ENCODE measurements at regions not wholly inside any gene's neighbourhood (a gene's known extent, or its start where the extent isn't known, plus 50 kb on each side); places are given as distances from the start of the nearest gene placed in this dataset.

GRCh38 chr5:82620957-82621600 lies 342.9 kb upstream of the RPS23 start:
- Mint-ChIP-seq H3K4me3 (ENCODE audit: low read depth) (no peak overlapping the region), H3K27ac (no peak overlapping the region), H3K9me3 (peaks cover 4% of the 10 kb centered on the region), H3K4me1 (ENCODE audit: low read depth) (peaks cover 16% of the 10 kb centered on the region), H3K36me3 (ENCODE audit: low read depth) (no peaks in the 10 kb centered on the region), H3K27me3 (ENCODE audit: low read depth) (no peaks in the 10 kb centered on the region)
- DNase-seq (ENCODE audit: low spot score) = no peak
- intact Hi-C loops (cut with micrococcal nuclease) = no loop called here

- Mint-ChIP-seq H3K4me1 (ENCODE audit: low read depth) (peaks cover 16% of the 10 kb centered on the region), H3K9me3 (peaks cover 8% of the 10 kb centered on the region), H3K36me3 (ENCODE audit: low read depth) (no peaks in the 10 kb centered on the region), H3K4me3 (ENCODE audit: low read depth) (no peak overlapping the region), H3K27me3 (ENCODE audit: low read depth) (no peaks in the 10 kb centered on the region), H3K27ac (no peak overlapping the region)
- no peak for DNase-seq (ENCODE audit: low spot score)
- intact Hi-C loops (cut with micrococcal nuclease) = no loop called here
These were observed 340.9 kb upstream of the RPS23 start for GRCh38 chr5:82619097-82619496.

GRCh38 chr5:82614706-82615105 lies 336.6 kb upstream of the RPS23 start:
- intact Hi-C loops (cut with micrococcal nuclease) = no loop called here
- Mint-ChIP-seq H3K27ac (no peak overlapping the region), H3K27me3 (ENCODE audit: low read depth) (no peaks in the 10 kb centered on the region), H3K9me3 (peaks cover 8% of the 10 kb centered on the region), H3K4me3 (ENCODE audit: low read depth) (no peak overlapping the region), H3K4me1 (ENCODE audit: low read depth) (peaks cover 3% of the 10 kb centered on the region), H3K36me3 (ENCODE audit: low read depth) (no peaks in the 10 kb centered on the region)
- no peak for DNase-seq (ENCODE audit: low spot score)

- no peak for DNase-seq (ENCODE audit: low spot score)
- H3K27ac Mint-ChIP-seq = no peak overlapping the region
These were observed 335.7 kb upstream of the RPS23 start for GRCh38 chr5:82613891-82614290.

GRCh38 chr5:82610686-82611085 lies 332.5 kb upstream of the RPS23 start:
- intact Hi-C loops (cut with micrococcal nuclease) = no loop called here
- Mint-ChIP-seq H3K4me1 (ENCODE audit: low read depth) (peaks cover 2% of the 10 kb centered on the region), H3K4me3 (ENCODE audit: low read depth) (no peak overlapping the region), H3K27ac (no peak overlapping the region), H3K9me3 (peaks cover 4% of the 10 kb centered on the region), H3K27me3 (ENCODE audit: low read depth) (peaks cover 6% of the 10 kb centered on the region), H3K36me3 (ENCODE audit: low read depth) (no peaks in the 10 kb centered on the region)
- DNase-seq (ENCODE audit: low spot score) = no peak

More at GRCh38 chr5:82613891-82614290, 335.7 kb upstream of the RPS23 start:
- Mint-ChIP-seq H3K9me3 (peaks cover 7% of the 10 kb centered on the region), H3K4me1 (ENCODE audit: low read depth) (peaks cover 3% of the 10 kb centered on the region), H3K4me3 (ENCODE audit: low read depth) (no peak overlapping the region), H3K27me3 (ENCODE audit: low read depth) (no peaks in the 10 kb centered on the region), H3K36me3 (ENCODE audit: low read depth) (no peaks in the 10 kb centered on the region)
- intact Hi-C loops (cut with micrococcal nuclease) = no loop called here

- Mint-ChIP-seq H3K4me3 (ENCODE audit: low read depth) (no peak overlapping the region), H3K27ac (no peak overlapping the region), H3K4me1 (ENCODE audit: low read depth) (peaks cover 2% of the 10 kb centered on the region), H3K27me3 (ENCODE audit: low read depth) (peaks cover 12% of the 10 kb centered on the region), H3K9me3 (no peaks in the 10 kb centered on the region), H3K36me3 (ENCODE audit: low read depth) (no peaks in the 10 kb centered on the region)
- DNase-seq (ENCODE audit: low spot score) = no peak
- intact Hi-C loops (cut with micrococcal nuclease) = no loop called here
These were observed 327.4 kb upstream of the RPS23 start for GRCh38 chr5:82605441-82605973.

- H3K9me3 Mint-ChIP-seq = no peaks in the 10 kb centered on the region
- H3K27ac Mint-ChIP-seq = no peak overlapping the region
- intact Hi-C loops (cut with micrococcal nuclease) = no loop called here
- H3K36me3 Mint-ChIP-seq (ENCODE audit: low read depth) = no peaks in the 10 kb centered on the region
- H3K4me1 Mint-ChIP-seq (ENCODE audit: low read depth) = peaks cover 2% of the 10 kb centered on the region
- H3K4me3 Mint-ChIP-seq (ENCODE audit: low read depth) = no peak overlapping the region
- DNase-seq (ENCODE audit: low spot score) = no peak
- peaks cover 9% of the 10 kb centered on the region for H3K27me3 Mint-ChIP-seq (ENCODE audit: low read depth)
These were observed 325.2 kb upstream of the RPS23 start for GRCh38 chr5:82603033-82603987.

- H3K4me3 Mint-ChIP-seq (ENCODE audit: low read depth) = no peak overlapping the region
- intact Hi-C loops (cut with micrococcal nuclease) = no loop called here
- H3K27me3 Mint-ChIP-seq (ENCODE audit: low read depth) = peaks cover 6% of the 10 kb centered on the region
- H3K9me3 Mint-ChIP-seq = no peaks in the 10 kb centered on the region
- no peak overlapping the region for H3K27ac Mint-ChIP-seq
- H3K36me3 Mint-ChIP-seq (ENCODE audit: low read depth) = no peaks in the 10 kb centered on the region
- DNase-seq (ENCODE audit: low spot score) = no peak
- H3K4me1 Mint-ChIP-seq (ENCODE audit: low read depth) = no peaks in the 10 kb centered on the region
These were observed 323.7 kb upstream of the RPS23 start for GRCh38 chr5:82601861-82602260.

GRCh38 chr5:82601077-82601476 lies 322.9 kb upstream of the RPS23 start:
- DNase-seq (ENCODE audit: low spot score) = no peak
- Mint-ChIP-seq H3K9me3 (no peaks in the 10 kb centered on the region), H3K4me1 (ENCODE audit: low read depth) (no peaks in the 10 kb centered on the region), H3K4me3 (ENCODE audit: low read depth) (no peak overlapping the region), H3K27ac (no peak overlapping the region), H3K36me3 (ENCODE audit: low read depth) (no peaks in the 10 kb centered on the region), H3K27me3 (ENCODE audit: low read depth) (peaks cover 6% of the 10 kb centered on the region)
- intact Hi-C loops (cut with micrococcal nuclease) = no loop called here

GRCh38 chr5:82599692-82600091 lies 321.5 kb upstream of the RPS23 start:
- Mint-ChIP-seq H3K27me3 (ENCODE audit: low read depth) (peaks cover 6% of the 10 kb centered on the region), H3K27ac (no peak overlapping the region), H3K4me1 (ENCODE audit: low read depth) (no peaks in the 10 kb centered on the region), H3K36me3 (ENCODE audit: low read depth) (no peaks in the 10 kb centered on the region), H3K9me3 (no peaks in the 10 kb centered on the region), H3K4me3 (ENCODE audit: low read depth) (no peak overlapping the region)
- no peak for DNase-seq (ENCODE audit: low spot score)
- intact Hi-C loops (cut with micrococcal nuclease) = no loop called here

GRCh38 chr5:82599030-82599429 lies 320.9 kb upstream of the RPS23 start:
- H3K27me3 Mint-ChIP-seq (ENCODE audit: low read depth) = peaks cover 6% of the 10 kb centered on the region
- intact Hi-C loops (cut with micrococcal nuclease) = no loop called here
- H3K36me3 Mint-ChIP-seq (ENCODE audit: low read depth) = no peaks in the 10 kb centered on the region
- no peak for DNase-seq (ENCODE audit: low spot score)
- H3K4me1 Mint-ChIP-seq (ENCODE audit: low read depth) = no peaks in the 10 kb centered on the region
- no peaks in the 10 kb centered on the region for H3K9me3 Mint-ChIP-seq
- H3K4me3 Mint-ChIP-seq (ENCODE audit: low read depth) = no peak overlapping the region
- no peak overlapping the region for H3K27ac Mint-ChIP-seq

- Mint-ChIP-seq H3K4me1 (ENCODE audit: low read depth) (no peaks in the 10 kb centered on the region), H3K27ac (no peak overlapping the region), H3K9me3 (no peaks in the 10 kb centered on the region), H3K36me3 (ENCODE audit: low read depth) (no peaks in the 10 kb centered on the region), H3K4me3 (ENCODE audit: low read depth) (no peak overlapping the region), H3K27me3 (ENCODE audit: low read depth) (peaks cover 5% of the 10 kb centered on the region)
- intact Hi-C loops (cut with micrococcal nuclease) = no loop called here
- no peak for DNase-seq (ENCODE audit: low spot score)
These were observed 319.3 kb upstream of the RPS23 start for GRCh38 chr5:82597437-82597836.

- H3K36me3 Mint-ChIP-seq (ENCODE audit: low read depth) = no peaks in the 10 kb centered on the region
- intact Hi-C loops (cut with micrococcal nuclease) = no loop called here
- H3K4me1 Mint-ChIP-seq (ENCODE audit: low read depth) = no peaks in the 10 kb centered on the region
- peaks cover 8% of the 10 kb centered on the region for H3K27me3 Mint-ChIP-seq (ENCODE audit: low read depth)
- no peak for DNase-seq (ENCODE audit: low spot score)
- no peaks in the 10 kb centered on the region for H3K9me3 Mint-ChIP-seq
- H3K4me3 Mint-ChIP-seq (ENCODE audit: low read depth) = no peak overlapping the region
- no peak overlapping the region for H3K27ac Mint-ChIP-seq
These were observed 318.3 kb upstream of the RPS23 start for GRCh38 chr5:82596451-82596850.
